GM19043 (cell line): ENCODE measurements at regions not wholly inside any gene's neighbourhood (a gene's known extent, or its start where the extent isn't known, plus 50 kb on each side); places are given as distances from the start of the nearest gene placed in this dataset.

Source experiments
- ATAC-seq: cut with Tn5 transposase; IDR thresholded peaks from one replicate; pipeline ENCODE4 v1.9.1; 2021; ENCODE audit warnings: low read depth; ENCODE audit not compliant: unreplicated experiment

DNA sequence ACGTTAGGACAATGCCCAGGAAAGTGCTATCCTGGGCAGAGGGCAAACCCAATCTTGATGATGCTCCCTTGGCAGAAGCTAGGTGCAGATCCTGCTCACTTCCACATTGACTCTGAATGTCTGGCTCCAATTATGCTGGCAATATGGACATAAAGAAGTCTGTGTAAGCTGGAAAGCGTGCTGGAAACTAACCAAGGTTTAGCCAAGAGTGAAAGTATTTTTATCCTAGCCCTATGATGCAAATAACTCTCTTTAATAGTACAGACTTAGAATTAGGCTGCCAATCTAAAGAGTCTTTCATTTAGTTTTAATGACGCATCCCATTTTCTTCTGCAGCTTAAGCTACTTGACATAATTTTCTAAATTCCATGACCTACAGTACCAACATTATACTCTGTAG is 571.8 kb downstream of the TUSC7 start:
- ATAC-seq, result no peak

DNA sequence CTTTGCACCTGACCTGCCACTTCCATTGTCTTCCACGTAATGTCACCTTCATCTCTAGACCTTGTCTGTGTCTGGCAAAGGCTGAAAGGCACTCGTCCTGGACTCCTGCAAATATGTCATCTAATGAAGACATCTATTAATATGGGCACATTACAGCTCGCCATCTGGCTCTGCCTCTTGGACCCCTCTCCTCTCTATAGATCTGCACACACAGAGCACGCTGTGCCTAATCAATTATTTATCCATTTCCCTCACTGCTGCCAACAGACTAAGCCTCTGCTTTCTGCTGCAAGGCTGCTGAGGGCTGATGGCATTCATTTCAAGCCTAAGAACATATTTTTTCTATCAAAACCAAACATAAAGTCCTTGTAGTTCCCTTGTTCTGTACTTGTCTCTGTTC is 573.0 kb downstream of the TUSC7 start:
- ATAC-seq, result no peak

GRCh38 chr3:117285737-117286136 is 576.2 kb downstream of the TUSC7 start:
- ATAC-seq, result no peak

- no peak for ATAC-seq
These were observed 576.9 kb downstream of the TUSC7 start for GRCh38 chr3:117286488-117286887.

GRCh38 chr3:117287602-117288001 is 578.0 kb downstream of the TUSC7 start:
- no peak for ATAC-seq

GRCh38 chr3:117291476-117291875 is 581.9 kb downstream of the TUSC7 start:
- ATAC-seq, result no peak

DNA sequence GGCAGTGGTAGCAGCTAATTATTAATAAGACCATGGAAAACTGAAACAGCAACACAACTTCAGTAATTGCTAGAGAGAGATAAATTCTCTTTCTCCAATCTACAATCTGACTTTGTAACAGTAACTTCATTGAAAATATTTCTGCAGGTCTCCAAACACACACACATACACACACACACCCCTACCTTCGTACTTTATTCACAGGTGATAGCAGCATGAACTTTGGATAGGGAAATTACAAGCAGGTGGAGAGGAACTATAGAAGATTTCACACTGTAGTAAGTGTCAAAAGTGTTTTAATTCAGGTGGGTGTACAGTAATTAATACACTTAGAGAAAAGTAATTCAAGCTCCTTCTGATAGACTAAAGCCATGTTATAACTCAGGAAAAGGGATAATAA is 587.5 kb downstream of the TUSC7 start:
- ATAC-seq, result no peak

DNA sequence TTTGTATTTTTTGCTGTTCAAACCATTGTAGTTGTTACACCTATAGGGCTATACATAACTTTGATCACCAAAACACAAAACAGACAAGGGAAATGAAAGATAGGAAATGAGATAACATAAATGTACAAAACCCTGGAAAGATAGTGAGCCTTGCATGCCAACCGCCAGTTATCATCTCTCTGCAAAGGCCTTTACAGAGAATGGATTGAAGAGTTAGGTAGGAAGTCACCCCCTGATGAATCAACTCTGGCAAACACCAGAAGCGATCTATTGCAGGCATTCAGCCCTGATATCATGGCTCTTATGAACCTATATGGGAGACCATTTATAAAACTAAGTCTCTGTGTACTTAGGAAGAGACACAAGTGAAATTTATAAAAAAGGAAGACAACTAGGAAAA is 588.0 kb downstream of the TUSC7 start:
- ATAC-seq, result no peak

DNA sequence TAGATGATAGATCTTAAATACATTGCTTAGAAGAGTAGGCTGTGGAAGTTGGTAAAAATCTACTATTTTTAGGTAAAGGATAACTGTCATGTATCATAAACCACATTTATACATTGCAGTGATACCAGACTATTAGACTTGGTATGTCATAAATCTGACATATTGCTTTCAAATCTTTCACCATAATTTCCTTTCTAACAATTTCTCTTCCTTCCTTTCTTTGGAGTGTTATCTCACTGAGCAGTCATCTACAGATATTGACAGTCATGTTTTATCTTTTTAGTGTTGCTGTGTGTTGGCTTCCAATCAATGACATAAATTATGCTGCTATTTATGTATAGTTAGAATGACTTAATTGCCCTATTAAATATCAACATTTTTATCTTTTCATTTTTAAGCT is 588.7 kb downstream of the TUSC7 start:
- no peak for ATAC-seq

DNA sequence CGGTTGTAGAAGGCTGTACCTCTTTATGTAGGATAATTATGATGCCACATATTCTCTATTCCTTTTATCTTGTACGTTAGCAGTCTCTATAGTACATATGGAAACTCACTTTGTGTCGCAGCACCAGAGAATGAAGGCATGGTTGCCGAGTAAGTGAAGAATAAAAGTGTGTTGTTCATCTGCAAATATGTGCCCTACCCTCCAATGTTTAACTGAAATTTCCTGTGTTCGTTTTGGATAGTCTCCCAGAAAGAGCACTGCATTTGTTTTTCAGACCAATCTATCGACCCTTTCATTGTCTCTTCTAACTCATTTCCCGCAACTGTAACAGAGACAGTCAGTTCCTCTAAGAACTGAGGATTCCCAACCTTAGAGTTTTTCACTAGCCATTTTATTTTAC is 592.8 kb downstream of the TUSC7 start:
- no peak for ATAC-seq

GRCh38 chr3:117303443-117303842 is 593.9 kb downstream of the TUSC7 start:
- ATAC-seq, result no peak

GRCh38 chr3:117304681-117305080 is 595.1 kb downstream of the TUSC7 start:
- ATAC-seq, result no peak

GRCh38 chr3:117305681-117306080 is 596.1 kb downstream of the TUSC7 start:
- ATAC-seq, result no peak

DNA sequence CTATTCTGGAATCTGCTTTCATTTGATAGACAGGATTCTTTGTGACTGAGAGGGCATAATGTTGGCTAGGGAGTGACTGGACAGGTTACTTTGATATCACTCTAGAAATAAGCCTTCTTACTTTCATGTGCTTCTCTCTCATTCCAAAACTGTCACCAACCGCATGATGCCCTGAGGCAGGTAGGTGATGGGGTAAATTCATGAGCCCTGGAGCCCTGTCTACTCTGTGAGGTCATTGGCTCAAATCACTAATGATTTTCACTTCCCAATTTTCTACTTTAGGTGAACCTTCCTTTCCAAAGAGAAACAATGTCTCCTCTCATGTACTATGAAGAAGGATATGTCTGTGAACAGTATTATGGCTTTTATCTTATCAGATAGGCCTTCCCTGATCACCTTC is 596.7 kb downstream of the TUSC7 start:
- ATAC-seq, result no peak

GRCh38 chr3:117308353-117308752 is 598.8 kb downstream of the TUSC7 start:
- no peak for ATAC-seq

DNA sequence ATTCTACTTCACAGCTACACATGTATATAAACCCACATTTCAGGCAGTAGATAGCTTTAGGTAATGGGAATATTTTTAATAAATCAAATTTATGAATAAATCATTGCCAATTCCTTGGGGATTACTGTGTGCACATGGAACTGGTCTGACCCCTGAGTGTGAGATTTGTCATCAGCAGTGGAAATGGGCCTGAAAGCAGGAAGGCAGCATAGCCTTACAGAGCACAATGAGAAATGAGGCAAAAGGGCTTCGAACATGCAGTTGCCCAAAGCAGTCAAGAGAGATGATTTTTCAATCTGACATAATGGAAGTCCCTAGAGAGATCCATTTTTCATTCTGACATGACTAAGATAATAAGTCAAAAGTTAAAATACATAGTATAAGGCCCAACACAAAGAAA is 599.2 kb downstream of the TUSC7 start:
- ATAC-seq, result no peak

DNA sequence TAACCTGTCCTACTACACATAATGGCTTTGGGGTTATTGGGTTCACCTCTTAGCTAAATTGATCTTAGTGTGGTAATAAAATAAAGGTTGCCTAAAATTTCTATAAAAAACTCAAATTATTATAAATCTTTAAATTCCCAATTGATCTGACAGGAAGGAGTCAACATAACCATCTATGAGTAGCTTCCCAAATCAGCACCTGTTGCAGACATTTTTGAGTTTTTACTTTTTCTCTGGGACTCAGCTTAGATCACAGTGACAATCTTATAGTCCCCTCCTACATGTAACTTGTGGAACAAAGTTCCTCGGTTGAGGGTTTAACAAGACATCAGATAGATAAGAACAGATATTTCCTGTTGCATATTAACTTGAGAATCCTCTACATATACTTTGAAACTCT is 601.0 kb downstream of the TUSC7 start:
- no peak for ATAC-seq

- ATAC-seq, result no peak
These were observed 605.0 kb downstream of the TUSC7 start for GRCh38 chr3:117314441-117315150.

GRCh38 chr3:117322866-117323265 is 613.3 kb downstream of the TUSC7 start:
- ATAC-seq, result no peak

- no peak for ATAC-seq
These were observed 637.3 kb downstream of the TUSC7 start for GRCh38 chr3:117346901-117347300.

GRCh38 chr3:117348884-117349283 is 639.3 kb downstream of the TUSC7 start:
- ATAC-seq, result no peak

DNA sequence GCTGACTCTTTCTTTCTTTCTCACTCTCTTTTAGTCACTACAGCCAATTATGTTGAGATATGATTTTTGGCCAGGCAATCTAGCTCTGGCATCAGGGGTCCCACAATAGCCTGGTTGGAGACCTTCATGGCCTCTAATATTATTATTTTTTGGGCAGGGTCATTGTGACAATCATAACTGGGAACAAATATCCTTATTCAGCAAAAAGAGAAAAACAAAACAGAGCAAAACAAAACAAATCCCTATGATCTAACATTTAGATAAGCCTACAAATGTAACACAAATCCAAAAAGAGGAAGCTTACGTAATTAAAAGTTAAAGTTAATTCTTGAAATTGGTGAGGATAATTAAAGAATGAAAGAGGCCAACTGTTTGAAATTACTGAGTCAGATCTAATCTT is 640.0 kb downstream of the TUSC7 start:
- no peak for ATAC-seq

DNA sequence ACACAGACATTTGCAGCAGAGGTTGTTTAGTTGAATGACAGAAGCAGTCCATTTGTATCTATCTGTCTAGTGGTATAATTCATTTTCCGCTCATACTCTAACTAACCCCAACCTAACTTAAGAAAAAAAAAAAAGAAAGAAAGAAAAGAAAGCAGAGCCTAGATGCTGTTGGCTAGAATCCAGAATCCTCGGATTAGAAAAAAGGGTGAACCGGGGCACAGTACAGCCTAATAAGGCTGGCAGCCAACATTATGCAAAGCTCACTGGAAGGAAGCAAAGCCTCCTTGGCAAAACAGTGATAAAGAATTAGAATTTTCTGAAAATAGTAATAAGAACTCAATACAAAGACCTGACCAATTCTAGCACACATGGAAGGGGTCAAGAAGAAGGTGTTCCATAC is 640.8 kb downstream of the TUSC7 start:
- ATAC-seq, result no peak
